GM23248 (cell line): ENCODE measurements at regions not wholly inside any gene's neighbourhood (a gene's known extent, or its start where the extent isn't known, plus 50 kb on each side); places are given as distances from the start of the nearest gene placed in this dataset.

Source experiments
- DNase-seq: peaks from one replicate; pipeline ENCODE4 v3.0.0-alpha.2; 2015
- H2AFZ ChIP-seq: fragments of 200-600 bp; sonication (generic); 2 replicates; pipeline ENCODE4 v1.6.1; 2016; ENCODE audit warnings: antibody characterized with exemption
- H3F3A ChIP-seq: fragments of 200-600 bp; sonication (generic); 2 replicates; pipeline ENCODE4 v1.6.1; 2016; ENCODE audit warnings: mild to moderate bottlenecking, antibody characterized with exemption, mixed run types; ENCODE audit not compliant: insufficient read depth
- H3K27ac ChIP-seq: fragments of 200-600 bp; sonication (generic); 2 replicates; pipeline ENCODE4 v1.5.1; 2016; ENCODE audit warnings: mild to moderate bottlenecking
- H3K27me3 ChIP-seq: fragments of 200-600 bp; sonication (generic); replicated peaks from 2 replicates; pipeline ENCODE4 v1.6.1; 2016; ENCODE audit warnings: mild to moderate bottlenecking; ENCODE audit not compliant: insufficient read depth
- H3K36me3 ChIP-seq: fragments of 200-600 bp; sonication (generic); 2 replicates; pipeline ENCODE4 v1.6.1; 2016; ENCODE audit warnings: low read depth, mild to moderate bottlenecking
- H3K4me1 ChIP-seq: fragments of 200-600 bp; sonication (generic); 2 replicates; pipeline ENCODE4 v1.6.1; 2016; ENCODE audit warnings: mild to moderate bottlenecking; ENCODE audit not compliant: insufficient read depth
- H3K4me2 ChIP-seq: fragments of 200-600 bp; sonication (generic); one replicate; pipeline ENCODE4 v1.6.1; 2016; ENCODE audit warnings: mild to moderate bottlenecking; ENCODE audit not compliant: unreplicated experiment
- H3K4me3 ChIP-seq: fragments of 200-600 bp; sonication (generic); 2 replicates; pipeline ENCODE4 v1.5.1; 2016; ENCODE audit warnings: mild to moderate bottlenecking
- H3K79me2 ChIP-seq: fragments of 200-600 bp; sonication (generic); 2 replicates; pipeline ENCODE4 v1.6.1; 2016; ENCODE audit warnings: mild to moderate bottlenecking; ENCODE audit not compliant: insufficient read depth
- H3K9ac ChIP-seq: fragments of 200-600 bp; sonication (generic); 2 replicates; pipeline ENCODE4 v1.6.1; 2016; ENCODE audit warnings: mild to moderate bottlenecking
- H3K9me2 ChIP-seq: fragments of 200-600 bp; sonication (generic); 2 replicates; pipeline ENCODE4 v1.6.1; 2016; ENCODE audit warnings: mixed run types, mild to moderate bottlenecking, moderate library complexity; ENCODE audit not compliant: insufficient read depth
- H3K9me3 ChIP-seq: fragments of 200-600 bp; sonication (generic); one replicate; pipeline ENCODE4 v1.6.1; 2017; ENCODE audit warnings: low read depth
- H4K20me1 ChIP-seq: fragments of 200-600 bp; sonication (generic); 2 replicates; pipeline ENCODE4 v1.6.0; 2016; ENCODE audit not compliant: insufficient read depth
- EZH2 ChIP-seq: fragments of 200-600 bp; sonication (generic); IDR thresholded peaks from 2 replicates; pipeline ENCODE4 v1.6.1; 2018; ENCODE audit warnings: antibody characterized with exemption, mild to moderate bottlenecking; ENCODE audit not compliant: insufficient read depth, poor library complexity, severe bottlenecking
- EZH2phosphoT487 ChIP-seq: fragments of 200-600 bp; sonication (generic); IDR thresholded peaks from 2 replicates; pipeline ENCODE4 v1.6.1; 2018; ENCODE audit warnings: antibody characterized with exemption, moderate library complexity, mild to moderate bottlenecking, low read depth; ENCODE audit not compliant: insufficient read depth
- WGBS, 2 experiments: methylation state at CpG; one replicate each; pipeline ENCODE4 v1.1.6; 2015 to 2017; ENCODE audit warnings: low lambda C conversion rate in 2 of 2, low coverage in 1 of 2; ENCODE audit errors: missing lambda C conversion rate in 2 of 2; 5-methylcytosine and 5-hydroxymethylcytosine counted together
- in situ Hi-C: fragments of 300-500 bp; cut with MboI; formaldehyde crosslinking; loops from 2 replicates; pipeline ENCODE4 v1.15.0; 2020

DNA sequence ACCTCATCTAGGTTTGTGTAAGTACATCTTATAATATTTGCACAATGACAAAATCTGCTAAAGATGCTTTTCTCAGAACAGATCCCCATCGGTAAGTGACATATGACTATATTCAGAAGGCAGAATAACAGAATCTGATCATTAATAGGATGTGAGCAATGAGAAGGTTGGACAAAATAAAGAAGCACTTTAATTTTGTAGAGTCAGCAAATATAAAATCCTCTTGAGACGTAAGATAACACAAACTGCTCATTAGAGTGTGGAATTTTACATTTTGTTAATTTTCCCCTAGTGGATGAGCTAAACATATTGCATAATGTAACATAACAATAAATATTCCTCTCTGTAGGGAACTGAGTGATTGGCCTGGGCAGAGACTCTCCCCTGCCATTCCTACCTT, 658.4 kb upstream of the ZP4 start:
- Histone ChIP-seq H3K4me3 (no peak overlapping the region), H3K9ac (no peak overlapping the region), H3K4me1 (no peaks in the 10 kb centered on the region), H3K9me3 (no peaks in the 10 kb centered on the region), H3K27me3 (no peaks in the 10 kb centered on the region), H3F3A (no peaks in the 10 kb centered on the region), H3K79me2 (no peaks in the 10 kb centered on the region), H3K36me3 (no peaks in the 10 kb centered on the region), H4K20me1 (no peaks in the 10 kb centered on the region), H3K27ac (no peak overlapping the region), H3K9me2 (no peaks in the 10 kb centered on the region), H2AFZ (no peak overlapping the region), H3K4me2 (no peak overlapping the region)
- DNase-seq: no peak
- in situ Hi-C loops: no loop called here
- TF ChIP-seq EZH2phosphoT487: no peak
- TF ChIP-seq EZH2: no peak
- 17 to 21% methylated on average over 2 of the region's 2 CpGs for WGBS, 2 experiments

DNA sequence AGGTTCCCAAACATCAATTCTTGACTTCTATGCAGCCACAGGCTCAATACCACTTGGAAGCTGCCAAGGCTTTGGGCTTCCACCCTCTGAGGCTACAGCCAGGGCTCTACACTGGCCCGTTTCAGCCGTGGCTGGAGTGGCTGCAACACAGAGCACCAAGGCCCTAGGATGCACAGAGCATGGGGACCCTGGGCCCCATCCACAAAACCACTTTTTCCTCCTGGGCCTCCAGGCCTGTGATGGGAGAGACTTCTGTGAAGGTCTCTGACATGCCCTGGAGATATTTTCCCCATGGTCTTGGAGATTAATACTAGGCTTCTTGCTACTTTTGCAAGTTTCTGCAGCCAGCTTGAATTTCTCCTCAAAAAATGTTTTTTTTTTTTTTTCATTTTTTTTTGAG, 655.4 kb upstream of the ZP4 start:
- Histone ChIP-seq H3K9me2 (no peaks in the 10 kb centered on the region), H3K9ac (no peak overlapping the region), H3K27me3 (no peaks in the 10 kb centered on the region), H3K27ac (no peak overlapping the region), H3K4me2 (no peak overlapping the region), H3F3A (no peaks in the 10 kb centered on the region), H2AFZ (no peak overlapping the region), H3K79me2 (no peaks in the 10 kb centered on the region), H3K9me3 (no peaks in the 10 kb centered on the region), H3K36me3 (no peaks in the 10 kb centered on the region), H4K20me1 (no peaks in the 10 kb centered on the region), H3K4me1 (no peaks in the 10 kb centered on the region), H3K4me3 (no peak overlapping the region)
- no peak for TF ChIP-seq EZH2
- TF ChIP-seq EZH2phosphoT487: no peak
- WGBS, 2 experiments: 0 to 4% methylated on average over 2 of the region's 2 CpGs
- in situ Hi-C loops: no loop called here
- no peak for DNase-seq

GRCh38 chr1:238537641-238538040, 646.9 kb upstream of the ZP4 start:
- Histone ChIP-seq H3K4me1 (no peaks in the 10 kb centered on the region), H2AFZ (no peak overlapping the region), H3K4me3 (no peak overlapping the region), H4K20me1 (no peaks in the 10 kb centered on the region), H3K9ac (no peak overlapping the region), H3K79me2 (no peaks in the 10 kb centered on the region), H3F3A (no peaks in the 10 kb centered on the region), H3K4me2 (no peak overlapping the region), H3K27ac (no peak overlapping the region), H3K9me3 (no peaks in the 10 kb centered on the region), H3K9me2 (no peaks in the 10 kb centered on the region), H3K36me3 (no peaks in the 10 kb centered on the region), H3K27me3 (no peaks in the 10 kb centered on the region)
- no peak for DNase-seq
- TF ChIP-seq EZH2 (no peak), EZH2phosphoT487 (no peak)
- WGBS, 2 experiments: 24 to 32% methylated on average over 3 of the region's 3 CpGs
- in situ Hi-C loops: no loop called here

- WGBS, 2 experiments: 40 to 41% methylated on average over 12 to 13 of the region's 13 CpGs
- Histone ChIP-seq H3K36me3 (no peaks in the 10 kb centered on the region), H2AFZ (no peak overlapping the region)
These were observed 639.6 kb upstream of the ZP4 start for GRCh38 chr1:238530209-238530851.

DNA sequence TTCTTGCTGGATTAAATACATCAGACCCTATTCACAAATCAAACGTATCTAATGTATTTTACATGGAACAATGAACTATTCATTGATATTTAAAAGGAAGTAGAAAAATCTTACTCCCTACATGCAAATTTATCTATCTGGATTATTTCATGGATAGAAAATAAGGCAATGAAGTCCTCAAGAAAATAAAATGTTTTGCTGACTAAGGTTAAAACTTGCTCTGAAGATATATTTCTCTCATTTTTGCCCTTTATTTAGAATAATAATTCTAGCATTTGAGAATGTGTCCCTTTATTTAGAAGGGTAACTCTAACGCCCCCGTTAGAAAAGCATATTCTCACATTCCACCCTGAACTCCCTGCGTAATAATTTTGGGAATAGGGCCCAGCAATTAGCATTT, 627.0 kb upstream of the ZP4 start:
- Histone ChIP-seq H4K20me1 (no peaks in the 10 kb centered on the region), H3F3A (no peaks in the 10 kb centered on the region), H3K9ac (no peak overlapping the region), H3K27me3 (no peaks in the 10 kb centered on the region), H3K9me2 (no peaks in the 10 kb centered on the region), H3K9me3 (no peaks in the 10 kb centered on the region), H3K4me1 (no peaks in the 10 kb centered on the region), H3K36me3 (no peaks in the 10 kb centered on the region), H2AFZ (no peak overlapping the region), H3K4me3 (no peak overlapping the region), H3K4me2 (no peak overlapping the region), H3K27ac (no peak overlapping the region), H3K79me2 (no peaks in the 10 kb centered on the region)
- 18 to 30% methylated on average over 4 of the region's 4 CpGs for WGBS, 2 experiments
- in situ Hi-C loops: no loop called here
- TF ChIP-seq EZH2 (no peak), EZH2phosphoT487 (no peak)
- no peak for DNase-seq

More at GRCh38 chr1:238530209-238530851, 639.6 kb upstream of the ZP4 start:
- H3K27ac ChIP-seq: no peak overlapping the region
- DNase-seq: no peak
- no peaks in the 10 kb centered on the region for H3K27me3 ChIP-seq
- H3K9me3 ChIP-seq: no peaks in the 10 kb centered on the region
- H3K9me2 ChIP-seq: no peaks in the 10 kb centered on the region
- no peaks in the 10 kb centered on the region for H3K79me2 ChIP-seq
- in situ Hi-C loops: no loop called here
- no peaks in the 10 kb centered on the region for H3F3A ChIP-seq
- H3K4me2 ChIP-seq: no peak overlapping the region
- H3K4me3 ChIP-seq: no peak overlapping the region
- no peaks in the 10 kb centered on the region for H4K20me1 ChIP-seq
- H3K4me1 ChIP-seq: no peaks in the 10 kb centered on the region
- no peak overlapping the region for H3K9ac ChIP-seq
- no peak for TF ChIP-seq EZH2
- TF ChIP-seq EZH2phosphoT487: no peak
